HepG2 (cell line): ENCODE measurements at regions not wholly inside any gene's neighbourhood (a gene's known extent, or its start where the extent isn't known, plus 50 kb on each side); places are given as distances from the start of the nearest gene placed in this dataset.

Experiments
- ATAC-seq: fragments of 200-7000 bp; cut with Tn5 transposase; 3 replicates; pipeline ENCODE4 v1.9.1; 2020; ENCODE audit warnings: mild to moderate bottlenecking, moderate library complexity
- BruUV-seq: library from RNA; stranded (reverse); fragments of 400-500 nt; replicated peaks from 2 replicates; lab custom pipeline; 2021; lab: Mats Ljungman, UMichigan
- CTCF ChIA-PET: fragments of 300-600 bp; formaldehyde crosslinking; extraction: SDS; loops from one replicate; lab custom pipeline; 2021; ENCODE audit warnings: low total read pairs, inconsistent platforms, low intra/inter-chr PET ratio; lab: Yijun Ruan, JAX
- POLR2A ChIA-PET: fragments of 350-600 bp; sonication (Branson Sonifier 250); formaldehyde crosslinking; loops from one replicate; lab custom pipeline; 2020; ENCODE audit warnings: antibody characterized with exemption, inconsistent platforms; lab: Yijun Ruan, JAX
- DNase-seq: peaks from one replicate; pipeline ENCODE4 v3.0.0-alpha.2; 2015; ENCODE audit warnings: low spot score
- FAIRE-seq: peaks from 3 replicates; lab custom pipeline; 2011; peaks lifted over from hg19 to GRCh38; lab: Jason Lieb, UNC
- H2AFZ ChIP-seq: one replicate; pipeline ENCODE4 v1.6.1; 2011; ENCODE audit warnings: low read length, inconsistent platforms
- H3K27ac ChIP-seq: fragments of 300-600 bp; 3 replicates; pipeline ENCODE4 v1.8.0; 2011; ENCODE audit warnings: mixed run types, mild to moderate bottlenecking, mixed read lengths, low read length, inconsistent platforms; ENCODE audit not compliant: insufficient read depth; ENCODE audit errors: extremely low read length
- H3K27me3 ChIP-seq, 2 experiments: fragments of 200-600 bp in 1 of 2; 2 replicates in 1 of 2; 3 replicates in 1 of 2; pipeline versions ENCODE4 v1.6.0 to v1.8.0; 2011; ENCODE audit warnings: low read length in 2 of 2, mild to moderate bottlenecking in 2 of 2, moderate library complexity in 2 of 2, inconsistent platforms in 1 of 2; ENCODE audit not compliant: insufficient read depth in 2 of 2, control insufficient read depth in 1 of 2
- H3K36me3 ChIP-seq, 2 experiments: fragments of 200-600 bp in 1 of 2; replicated peaks in 1 of 2; 2 replicates in 1 of 2; 3 replicates in 1 of 2; pipeline versions ENCODE4 v1.5.1 to v1.8.0; 2011; ENCODE audit warnings: low read length in 2 of 2, inconsistent platforms in 1 of 2; ENCODE audit not compliant: insufficient read depth in 2 of 2, control insufficient read depth in 1 of 2
- H3K4me1 ChIP-seq: 2 replicates; pipeline ENCODE4 v1.5.1; 2012; ENCODE audit warnings: low read length, inconsistent platforms; ENCODE audit not compliant: insufficient read depth
- H3K4me2 ChIP-seq: 2 replicates; pipeline ENCODE4 v1.6.0; 2011; ENCODE audit warnings: low read depth, low read length, inconsistent platforms
- H3K4me3 ChIP-seq, 3 experiments: fragments of 200-600 bp in 1 of 3; sonication (generic), shearing (Covaris generic) in 1 of 3; replicated peaks in 1 of 3; 2 replicates each; pipeline ENCODE4 v1.5.1; 2011 to 2016; ENCODE audit warnings: low read length in 3 of 3, inconsistent platforms in 2 of 3, low read depth in 2 of 3, mild to moderate bottlenecking in 2 of 3, control low read depth in 1 of 3, mixed read lengths in 1 of 3; ENCODE audit not compliant: insufficient read depth in 1 of 3
- H3K79me2 ChIP-seq: one replicate; pipeline ENCODE4 v1.6.1; 2011; ENCODE audit warnings: low read length, inconsistent platforms; ENCODE audit not compliant: insufficient read depth
- H3K9ac ChIP-seq: 2 replicates; pipeline ENCODE4 v1.6.0; 2011; ENCODE audit warnings: mild to moderate bottlenecking, low read depth, low read length, inconsistent platforms; ENCODE audit not compliant: insufficient read depth
- H3K9me3 ChIP-seq: 2 replicates; pipeline ENCODE4 v1.5.1; 2012; ENCODE audit warnings: mild to moderate bottlenecking, low read length
- H4K20me1 ChIP-seq: 2 replicates; pipeline ENCODE4 v1.6.0; 2011; ENCODE audit warnings: inconsistent platforms, mild to moderate bottlenecking, low read length, moderate library complexity; ENCODE audit not compliant: insufficient read depth
- ARID3A ChIP-seq: IDR thresholded peaks from 2 replicates; pipeline ENCODE4 v1.6.1; 2012; ENCODE audit warnings: low read depth, low read length, improper control_type of control experiment
- CHD2 ChIP-seq: IDR thresholded peaks from 2 replicates; pipeline ENCODE4 v1.6.1; 2011; ENCODE audit warnings: low read depth, low read length, improper control_type of control experiment
- MTF1 ChIP-seq: sonication (generic); formaldehyde crosslinking; IDR thresholded peaks from 2 replicates; pipeline ENCODE4 v1.5.0; 2020; ENCODE audit warnings: missing genetic modification reagents
- RELA ChIP-seq: sonication (generic); formaldehyde crosslinking; IDR thresholded peaks from 2 replicates; pipeline ENCODE4 v1.4.0; 2020; ENCODE audit warnings: missing genetic modification reagents
- ZFP36L1 ChIP-seq: sonication (generic); formaldehyde crosslinking; IDR thresholded peaks from 2 replicates; pipeline ENCODE4 v1.8.0; 2022; ENCODE audit warnings: mild to moderate bottlenecking, missing genetic modification reagents, moderate library complexity
- ZFP37 ChIP-seq: sonication (generic); formaldehyde crosslinking; IDR thresholded peaks from 2 replicates; pipeline ENCODE4 v1.4.0; 2020; ENCODE audit warnings: missing genetic modification reagents, borderline replicate concordance
- ZMAT5 ChIP-seq: sonication (generic); formaldehyde crosslinking; IDR thresholded peaks from 2 replicates; pipeline ENCODE4 v1.5.0; 2020; ENCODE audit warnings: mild to moderate bottlenecking, low read depth, missing genetic modification reagents, borderline replicate concordance
- ZNF558 ChIP-seq: sonication (generic); formaldehyde crosslinking; IDR thresholded peaks from 2 replicates; pipeline ENCODE4 v1.9.0; 2022; ENCODE audit warnings: mild to moderate bottlenecking, missing genetic modification reagents, borderline replicate concordance
- WGBS: methylation state at CpG from one replicate; pipeline ENCODE4 v1.1.6; 2017; ENCODE audit warnings: low lambda C conversion rate; 5-methylcytosine and 5-hydroxymethylcytosine counted together
- in situ Hi-C: cut with HindIII; loops from 2 replicates; pipeline ENCODE4 v1.10.0; 2017; ENCODE audit warnings: low pct_unique_long_range_greater_than_20kb; ENCODE audit not compliant: extremely low pct_ligation_motif_present
- intact Hi-C: fragments of 100-400 bp; cut with micrococcal nuclease; formaldehyde crosslinking; loops from one replicate; pipeline ENCODE4 v1.10.0; 2022; ENCODE audit not compliant: unreplicated experiment
- TF ChIP-seq, protein P1 (sequence below): IDR thresholded peaks from 2 replicates; pipeline ENCODE4 v1.4.0; 2020; ENCODE audit warnings: mild to moderate bottlenecking, missing genetic modification reagents
- TF ChIP-seq, protein P2 (sequence below): sonication (generic); formaldehyde crosslinking; IDR thresholded peaks from 2 replicates; pipeline ENCODE4 v1.4.0; 2020; ENCODE audit warnings: low read depth, missing genetic modification reagents
- TF ChIP-seq, protein P3 (sequence below), 2 experiments: fragments of 450-650 bp in 1 of 2; sonication (generic) in 1 of 2; formaldehyde crosslinking; IDR thresholded peaks; 2 replicates each; pipeline versions ENCODE4 v1.5.0 to v1.8.0; 2020 to 2022; ENCODE audit warnings: mild to moderate bottlenecking in 1 of 2, missing genetic modification reagents in 1 of 2

DNA sequence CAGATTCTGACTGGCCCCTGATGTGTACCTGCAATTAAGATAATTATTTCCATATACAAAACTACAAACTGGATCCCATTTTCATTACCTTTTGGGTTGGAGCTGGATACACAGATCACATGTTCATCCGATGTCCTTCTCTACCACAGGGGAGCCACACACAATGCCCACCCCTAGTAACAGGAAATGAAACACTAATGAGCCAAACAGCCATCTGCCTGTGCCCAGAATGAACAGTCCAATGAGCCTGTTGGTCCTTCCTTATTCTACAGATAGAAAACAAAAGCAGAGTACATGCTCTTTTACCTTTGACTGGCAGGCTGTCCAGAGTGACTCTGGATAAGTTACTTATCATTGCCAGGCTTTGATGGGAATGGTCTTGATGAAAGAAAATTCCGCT, 68.6 kb downstream of the SIPA1L2 start (continued):
- TF ChIP-seq, protein P1, sequence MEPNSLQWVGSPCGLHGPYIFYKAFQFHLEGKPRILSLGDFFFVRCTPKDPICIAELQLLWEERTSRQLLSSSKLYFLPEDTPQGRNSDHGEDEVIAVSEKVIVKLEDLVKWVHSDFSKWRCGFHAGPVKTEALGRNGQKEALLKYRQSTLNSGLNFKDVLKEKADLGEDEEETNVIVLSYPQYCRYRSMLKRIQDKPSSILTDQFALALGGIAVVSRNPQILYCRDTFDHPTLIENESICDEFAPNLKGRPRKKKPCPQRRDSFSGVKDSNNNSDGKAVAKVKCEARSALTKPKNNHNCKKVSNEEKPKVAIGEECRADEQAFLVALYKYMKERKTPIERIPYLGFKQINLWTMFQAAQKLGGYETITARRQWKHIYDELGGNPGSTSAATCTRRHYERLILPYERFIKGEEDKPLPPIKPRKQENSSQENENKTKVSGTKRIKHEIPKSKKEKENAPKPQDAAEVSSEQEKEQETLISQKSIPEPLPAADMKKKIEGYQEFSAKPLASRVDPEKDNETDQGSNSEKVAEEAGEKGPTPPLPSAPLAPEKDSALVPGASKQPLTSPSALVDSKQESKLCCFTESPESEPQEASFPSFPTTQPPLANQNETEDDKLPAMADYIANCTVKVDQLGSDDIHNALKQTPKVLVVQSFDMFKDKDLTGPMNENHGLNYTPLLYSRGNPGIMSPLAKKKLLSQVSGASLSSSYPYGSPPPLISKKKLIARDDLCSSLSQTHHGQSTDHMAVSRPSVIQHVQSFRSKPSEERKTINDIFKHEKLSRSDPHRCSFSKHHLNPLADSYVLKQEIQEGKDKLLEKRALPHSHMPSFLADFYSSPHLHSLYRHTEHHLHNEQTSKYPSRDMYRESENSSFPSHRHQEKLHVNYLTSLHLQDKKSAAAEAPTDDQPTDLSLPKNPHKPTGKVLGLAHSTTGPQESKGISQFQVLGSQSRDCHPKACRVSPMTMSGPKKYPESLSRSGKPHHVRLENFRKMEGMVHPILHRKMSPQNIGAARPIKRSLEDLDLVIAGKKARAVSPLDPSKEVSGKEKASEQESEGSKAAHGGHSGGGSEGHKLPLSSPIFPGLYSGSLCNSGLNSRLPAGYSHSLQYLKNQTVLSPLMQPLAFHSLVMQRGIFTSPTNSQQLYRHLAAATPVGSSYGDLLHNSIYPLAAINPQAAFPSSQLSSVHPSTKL = no peak

- no peaks in the 10 kb centered on the region for H3K9me3 ChIP-seq
- no peak for TF ChIP-seq ZMAT5
- TF ChIP-seq, protein P2, sequence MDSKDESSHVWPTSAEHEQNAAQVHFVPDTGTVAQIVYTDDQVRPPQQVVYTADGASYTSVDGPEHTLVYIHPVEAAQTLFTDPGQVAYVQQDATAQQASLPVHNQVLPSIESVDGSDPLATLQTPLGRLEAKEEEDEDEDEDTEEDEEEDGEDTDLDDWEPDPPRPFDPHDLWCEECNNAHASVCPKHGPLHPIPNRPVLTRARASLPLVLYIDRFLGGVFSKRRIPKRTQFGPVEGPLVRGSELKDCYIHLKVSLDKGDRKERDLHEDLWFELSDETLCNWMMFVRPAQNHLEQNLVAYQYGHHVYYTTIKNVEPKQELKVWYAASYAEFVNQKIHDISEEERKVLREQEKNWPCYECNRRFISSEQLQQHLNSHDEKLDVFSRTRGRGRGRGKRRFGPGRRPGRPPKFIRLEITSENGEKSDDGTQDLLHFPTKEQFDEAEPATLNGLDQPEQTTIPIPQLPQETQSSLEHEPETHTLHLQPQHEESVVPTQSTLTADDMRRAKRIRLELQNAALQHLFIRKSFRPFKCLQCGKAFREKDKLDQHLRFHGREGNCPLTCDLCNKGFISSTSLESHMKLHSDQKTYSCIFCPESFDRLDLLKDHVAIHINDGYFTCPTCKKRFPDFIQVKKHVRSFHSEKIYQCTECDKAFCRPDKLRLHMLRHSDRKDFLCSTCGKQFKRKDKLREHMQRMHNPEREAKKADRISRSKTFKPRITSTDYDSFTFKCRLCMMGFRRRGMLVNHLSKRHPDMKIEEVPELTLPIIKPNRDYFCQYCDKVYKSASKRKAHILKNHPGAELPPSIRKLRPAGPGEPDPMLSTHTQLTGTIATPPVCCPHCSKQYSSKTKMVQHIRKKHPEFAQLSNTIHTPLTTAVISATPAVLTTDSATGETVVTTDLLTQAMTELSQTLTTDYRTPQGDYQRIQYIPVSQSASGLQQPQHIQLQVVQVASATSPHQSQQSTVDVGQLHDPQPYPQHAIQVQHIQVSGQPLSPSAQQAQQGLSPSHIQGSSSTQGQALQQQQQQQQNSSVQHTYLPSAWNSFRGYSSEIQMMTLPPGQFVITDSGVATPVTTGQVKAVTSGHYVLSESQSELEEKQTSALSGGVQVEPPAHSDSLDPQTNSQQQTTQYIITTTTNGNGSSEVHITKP (CRISPR knock-in tag) = no peak
- TF ChIP-seq ZNF558 (CRISPR knock-in tag) = no peak
- no peak for TF ChIP-seq MTF1 (CRISPR knock-in tag)
- TF ChIP-seq ARID3A = no peak
- no peak for TF ChIP-seq ZFP36L1
- TF ChIP-seq CHD2 = no peak
- no peak for TF ChIP-seq RELA (CRISPR knock-in tag)
- no peak for TF ChIP-seq ZFP37 (CRISPR knock-in tag)
- TF ChIP-seq, protein P3, sequence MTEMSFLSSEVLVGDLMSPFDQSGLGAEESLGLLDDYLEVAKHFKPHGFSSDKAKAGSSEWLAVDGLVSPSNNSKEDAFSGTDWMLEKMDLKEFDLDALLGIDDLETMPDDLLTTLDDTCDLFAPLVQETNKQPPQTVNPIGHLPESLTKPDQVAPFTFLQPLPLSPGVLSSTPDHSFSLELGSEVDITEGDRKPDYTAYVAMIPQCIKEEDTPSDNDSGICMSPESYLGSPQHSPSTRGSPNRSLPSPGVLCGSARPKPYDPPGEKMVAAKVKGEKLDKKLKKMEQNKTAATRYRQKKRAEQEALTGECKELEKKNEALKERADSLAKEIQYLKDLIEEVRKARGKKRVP (CRISPR knock-in tag; IDR thresholded peaks at IDR 0.05) = no peak
- ChIA-PET POLR2A (no interaction called here), CTCF (no interaction called here)
- no peak overlapping the region for H2AFZ ChIP-seq
- no peak overlapping the region for H3K4me2 ChIP-seq
- H3K27me3 ChIP-seq = no peaks in the 10 kb centered on the region; a peak in 1 of 5 replicates
- H3K4me3 ChIP-seq = no peak overlapping the region
- no peaks in the 10 kb centered on the region for H3K4me1 ChIP-seq
- FAIRE-seq = no peak
- ATAC-seq = no peak
- H3K79me2 ChIP-seq = no peaks in the 10 kb centered on the region
- no peaks in the 10 kb centered on the region for H3K36me3 ChIP-seq
- intact Hi-C loops (no loop called here), in situ Hi-C loops (no loop called here)
- H3K9ac ChIP-seq = no peak overlapping the region
- no TSS peak for BruUV-seq
- no peak for DNase-seq
- WGBS = 9% methylated on average over 5 of the region's 5 CpGs
- no peaks in the 10 kb centered on the region for H4K20me1 ChIP-seq
- no peak overlapping the region for H3K27ac ChIP-seq
These were observed 69.0 kb downstream of the SIPA1L2 start for GRCh38 chr1:232560940-232561339.
